Cardiac septum (tissue), 1 donor: ENCODE measurements at regions not wholly inside any gene's neighbourhood (a gene's known extent, or its start where the extent isn't known, plus 50 kb on each side); places are given as distances from the start of the nearest gene placed in this dataset.
"Not testable (repeated sequence)": the region's sequence is repeated elsewhere in the genome, so short reads cannot be mapped to it uniquely, and the experiment has no call there.

Source experiments
- DNase-seq: peaks from one replicate; pipeline ENCODE4 v3.0.0-alpha.2; 2020; ENCODE audit warnings: low spot score
- intact Hi-C: fragments of 100-400 bp; cut with DNase I; formaldehyde crosslinking; loops from one replicate; pipeline ENCODE4 v1.14.0; 2022
- donor health status: DM: no; HTN: no; CAD: no.

GRCh38 chr2:13986119-13986720 is 646.3 kb upstream of the LRATD1 start:
- intact Hi-C loops = no loop called here
- no peak for DNase-seq

GRCh38 chr2:13996527-13996926 is 636.0 kb upstream of the LRATD1 start:
- DNase-seq = no peak
- intact Hi-C loops = no loop called here

- intact Hi-C loops = no loop called here
Measured at GRCh38 chr2:14011190-14011589, 621.3 kb upstream of the LRATD1 start.

GRCh38 chr2:14015113-14015630 is 617.3 kb upstream of the LRATD1 start:
- intact Hi-C loops = no loop called here
- no peak for DNase-seq

More at GRCh38 chr2:14011190-14011589, 621.3 kb upstream of the LRATD1 start:
- no peak for DNase-seq

GRCh38 chr2:14016289-14016955 is 616.1 kb upstream of the LRATD1 start:
- no peak for DNase-seq
- intact Hi-C loops = no loop called here

- intact Hi-C loops = no loop called here
- DNase-seq = no peak
Measured at GRCh38 chr2:14018620-14019019, 613.9 kb upstream of the LRATD1 start.

GRCh38 chr2:14023558-14023957 is 609.0 kb upstream of the LRATD1 start:
- intact Hi-C loops = no loop called here
- no peak for DNase-seq

- DNase-seq = no peak
- intact Hi-C loops = no loop called here
Measured at GRCh38 chr2:14039134-14039533, 593.4 kb upstream of the LRATD1 start.

GRCh38 chr2:14047491-14047890 is 585.0 kb upstream of the LRATD1 start:
- intact Hi-C loops = no loop called here
- DNase-seq = no peak

- intact Hi-C loops = no loop called here
- DNase-seq = no peak
Measured at GRCh38 chr2:14051401-14051800, 581.1 kb upstream of the LRATD1 start.

- DNase-seq = no peak
- intact Hi-C loops = no loop called here
Measured at GRCh38 chr2:14053105-14053504, 579.4 kb upstream of the LRATD1 start.

GRCh38 chr2:14064346-14064745 is 568.2 kb upstream of the LRATD1 start:
- DNase-seq = no peak
- intact Hi-C loops = no loop called here

GRCh38 chr2:14072338-14072737 is 560.2 kb upstream of the LRATD1 start:
- DNase-seq = no peak
- intact Hi-C loops = no loop called here

- no peak for DNase-seq
- intact Hi-C loops = no loop called here
Measured at GRCh38 chr2:14074691-14075090, 557.8 kb upstream of the LRATD1 start.

- no peak for DNase-seq
- intact Hi-C loops = no loop called here
Measured at GRCh38 chr2:14079576-14079975, 552.9 kb upstream of the LRATD1 start.

GRCh38 chr2:14081521-14081920 is 551.0 kb upstream of the LRATD1 start:
- intact Hi-C loops = no loop called here

GRCh38 chr2:14082640-14083039 is 549.9 kb upstream of the LRATD1 start:
- DNase-seq = no peak
- intact Hi-C loops = no loop called here

More at GRCh38 chr2:14081521-14081920, 551.0 kb upstream of the LRATD1 start:
- no peak for DNase-seq

GRCh38 chr2:14094592-14094991 is 537.9 kb upstream of the LRATD1 start:
- no peak for DNase-seq
- intact Hi-C loops = no loop called here

GRCh38 chr2:14099101-14099500 is 533.4 kb upstream of the LRATD1 start:
- intact Hi-C loops, DNase-seq: not testable (repeated sequence)

GRCh38 chr2:14114275-14114674 is 518.2 kb upstream of the LRATD1 start:
- intact Hi-C loops = no loop called here
- DNase-seq = no peak

- no peak for DNase-seq
- intact Hi-C loops = no loop called here
Measured at GRCh38 chr2:14120376-14120775, 512.1 kb upstream of the LRATD1 start.
